GM19099 (cell line): ENCODE measurements at regions not wholly inside any gene's neighbourhood (a gene's known extent, or its start where the extent isn't known, plus 50 kb on each side); places are given as distances from the start of the nearest gene placed in this dataset.

ENCODE experiments used
- POLR2A ChIP-seq: IDR thresholded peaks from 3 replicates; pipeline ENCODE4 v1.6.1; 2011; ENCODE audit warnings: low read depth; ENCODE audit not compliant: insufficient read length; ENCODE audit errors: extremely low read depth

DNA sequence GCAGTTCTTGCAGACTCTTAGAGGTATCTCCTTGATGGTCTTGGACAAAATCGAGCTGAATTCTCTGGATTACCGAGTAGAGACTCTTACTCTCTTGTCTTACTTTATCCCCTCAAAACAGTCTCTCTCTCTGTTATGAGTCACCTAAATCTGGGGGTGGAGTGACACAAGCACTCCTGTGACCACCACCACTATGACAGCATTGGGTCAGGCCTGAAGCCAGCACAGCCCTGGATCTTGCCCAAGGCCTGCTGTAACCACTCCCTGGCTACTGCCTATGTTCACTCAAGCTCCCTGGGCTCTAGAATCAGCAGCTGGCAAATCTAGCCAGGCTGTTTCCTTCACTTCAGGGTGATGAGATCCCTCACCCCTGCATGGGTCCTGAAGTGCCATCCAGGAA lies 662.5 kb downstream of the LUZP2 start:
- no peak for TF ChIP-seq POLR2A

DNA sequence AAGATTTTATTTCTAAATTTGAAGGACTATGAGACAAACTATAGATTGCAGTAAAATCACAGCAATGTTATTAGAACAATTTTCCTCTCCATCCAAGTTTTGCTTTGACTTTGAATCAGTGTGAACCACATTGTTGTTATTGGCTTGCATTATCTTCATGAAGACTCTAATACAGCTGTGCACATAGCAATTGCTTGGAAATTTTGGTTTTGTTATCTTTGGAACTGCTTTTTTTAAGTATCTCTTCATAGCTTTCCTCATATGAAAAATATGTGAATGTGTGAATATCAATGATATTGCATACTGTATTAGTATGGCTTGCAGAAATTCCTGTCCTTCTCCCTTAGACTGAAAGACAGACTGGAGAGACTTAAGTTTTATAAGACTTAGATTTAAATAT lies 666.6 kb downstream of the LUZP2 start:
- no peak for TF ChIP-seq POLR2A

DNA sequence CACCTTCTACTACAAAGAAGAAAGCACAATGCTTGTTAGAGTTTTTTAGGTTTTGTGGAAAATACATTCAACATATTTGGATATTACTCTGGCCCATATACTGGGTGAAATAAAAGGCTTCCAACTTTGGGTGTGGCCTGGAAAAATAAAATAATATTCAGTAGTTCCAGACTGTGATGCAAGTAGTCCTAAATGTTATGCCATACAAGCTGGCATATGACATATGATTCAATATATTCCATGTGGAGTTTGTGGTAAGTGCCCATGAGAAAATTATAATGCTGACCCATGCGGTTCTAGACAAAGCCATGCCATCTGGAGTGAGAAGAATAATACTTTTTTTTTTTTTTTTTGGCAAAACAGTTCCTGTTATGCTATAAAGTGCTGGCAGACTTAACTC lies 683.3 kb downstream of the LUZP2 start:
- TF ChIP-seq POLR2A: no peak

DNA sequence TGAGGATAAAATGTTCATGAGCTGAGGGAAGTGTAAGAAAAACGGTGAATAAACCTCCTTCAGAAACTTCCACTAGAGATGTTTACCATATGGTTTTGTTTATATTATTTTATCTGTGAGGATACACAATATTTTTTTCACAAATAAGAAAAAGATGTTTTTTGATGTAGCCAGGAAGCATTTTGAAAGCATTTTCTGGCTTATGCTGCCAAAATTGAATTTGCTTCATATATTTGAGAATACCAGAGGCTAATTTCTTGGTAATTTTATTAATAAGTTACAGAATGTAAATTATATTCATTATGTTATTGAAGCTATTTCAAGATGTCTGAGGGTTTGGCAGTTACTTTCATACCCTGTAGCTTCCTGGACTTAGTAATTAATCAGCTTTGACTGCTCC lies 686.6 kb downstream of the LUZP2 start:
- TF ChIP-seq POLR2A: no peak

DNA sequence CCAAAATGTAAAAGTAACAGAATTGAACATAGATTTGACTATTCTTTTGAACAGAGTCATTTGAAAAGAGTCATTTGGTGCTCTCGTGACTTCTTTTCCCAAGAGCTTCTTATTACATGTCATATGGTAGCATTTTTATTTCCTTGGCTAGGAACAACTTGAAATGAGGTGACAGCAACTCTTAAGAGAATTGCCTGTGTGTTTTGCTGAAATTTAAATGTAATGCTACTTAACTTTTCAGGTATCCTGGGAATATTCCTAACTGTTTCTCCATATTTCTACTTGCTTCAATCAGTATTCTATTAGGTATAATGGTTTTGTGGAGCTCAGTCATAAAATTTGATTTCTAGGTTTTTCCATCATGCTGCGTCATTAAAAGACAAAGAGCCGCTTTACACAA lies 700.7 kb downstream of the LUZP2 start:
- no peak for TF ChIP-seq POLR2A

DNA sequence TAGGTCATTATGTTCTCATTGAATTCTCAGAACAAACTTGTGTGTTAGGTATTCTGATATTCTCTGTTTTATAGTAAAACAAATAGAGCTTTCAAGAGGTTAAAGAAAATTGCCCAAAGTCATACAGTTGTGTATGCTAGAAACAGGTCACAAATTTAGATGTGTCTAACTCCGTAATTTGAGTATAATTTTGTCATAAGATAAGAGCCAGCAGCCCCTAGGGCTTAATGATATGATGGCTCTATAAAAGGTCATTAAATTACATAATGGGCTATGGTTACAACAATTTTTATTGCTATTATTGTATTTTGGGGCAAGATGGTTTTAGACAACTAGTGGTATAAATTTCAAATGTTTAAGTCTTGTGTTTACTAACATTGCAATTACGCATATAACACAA lies 701.9 kb downstream of the LUZP2 start:
- no peak for TF ChIP-seq POLR2A

DNA sequence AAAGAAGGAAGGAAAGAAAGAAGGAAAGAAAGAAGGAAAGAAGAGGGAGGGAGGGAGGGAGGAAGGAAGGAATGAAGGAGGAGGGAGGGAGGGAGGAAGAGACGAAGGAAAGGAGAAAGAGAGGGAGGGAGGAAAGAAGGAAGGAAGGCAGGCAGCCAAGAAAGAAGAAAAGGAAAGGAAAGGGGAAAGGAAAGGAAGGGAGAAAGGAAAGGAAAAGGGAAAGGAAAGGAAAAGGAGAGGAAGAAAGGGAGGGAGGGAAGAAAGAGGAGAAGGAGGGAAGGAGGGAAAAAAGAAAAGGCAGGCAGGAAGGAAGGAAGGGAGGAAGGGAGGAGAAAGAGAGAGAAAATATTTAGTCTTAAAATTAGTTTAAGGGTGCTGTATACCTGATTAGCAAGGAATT lies 704.1 kb downstream of the LUZP2 start:
- TF ChIP-seq POLR2A: no peak

DNA sequence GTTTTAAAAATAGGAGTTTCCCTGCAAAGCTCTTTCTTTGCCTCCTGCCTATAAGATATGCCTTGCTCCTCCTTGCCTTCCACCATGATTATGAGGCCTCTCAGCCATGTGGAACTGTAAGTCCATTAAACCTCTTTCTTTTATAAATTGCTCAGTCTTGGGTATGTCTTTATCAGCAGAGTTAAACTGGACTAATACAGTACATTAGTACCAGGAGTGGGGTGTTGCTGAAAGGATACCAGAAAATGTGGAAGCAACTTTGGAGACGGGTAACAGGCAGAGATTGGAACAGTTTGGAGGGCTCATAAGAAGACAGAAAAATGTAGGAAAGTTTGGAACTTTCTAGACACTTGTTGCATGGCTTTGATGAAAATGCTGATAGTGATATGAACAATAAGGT lies 709.9 kb downstream of the LUZP2 start:
- TF ChIP-seq POLR2A: no peak

DNA sequence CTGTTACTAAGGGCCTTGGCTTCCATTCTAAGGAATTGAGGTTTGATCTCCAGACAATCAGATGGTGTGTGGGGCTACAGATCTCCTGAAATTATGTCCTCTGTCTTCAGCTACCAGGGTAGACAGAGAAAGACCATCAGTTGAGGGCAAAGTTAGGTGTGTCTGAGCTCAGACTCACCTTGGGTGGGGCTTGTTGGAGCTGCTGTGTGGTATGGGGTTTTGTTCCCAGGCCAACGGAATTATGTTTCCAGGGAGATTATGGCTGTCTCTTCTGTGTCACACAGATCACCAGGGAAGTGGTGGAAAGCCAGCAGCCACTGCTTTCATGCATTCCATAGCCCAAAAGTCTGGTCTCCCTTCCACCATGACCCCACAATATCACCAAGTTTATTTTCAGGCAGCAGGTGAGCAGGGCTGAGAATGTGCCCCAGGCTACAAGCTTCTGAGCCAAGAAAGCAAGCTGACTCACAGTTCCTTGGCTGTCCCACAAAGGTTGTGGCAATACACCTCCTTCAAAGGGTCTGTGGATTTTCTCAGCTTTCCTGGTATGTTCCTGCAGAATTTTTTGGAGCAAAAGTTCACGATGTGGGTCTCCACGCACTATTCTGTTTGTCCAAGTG lies 714.9 kb downstream of the LUZP2 start:
- TF ChIP-seq POLR2A: no peak

DNA sequence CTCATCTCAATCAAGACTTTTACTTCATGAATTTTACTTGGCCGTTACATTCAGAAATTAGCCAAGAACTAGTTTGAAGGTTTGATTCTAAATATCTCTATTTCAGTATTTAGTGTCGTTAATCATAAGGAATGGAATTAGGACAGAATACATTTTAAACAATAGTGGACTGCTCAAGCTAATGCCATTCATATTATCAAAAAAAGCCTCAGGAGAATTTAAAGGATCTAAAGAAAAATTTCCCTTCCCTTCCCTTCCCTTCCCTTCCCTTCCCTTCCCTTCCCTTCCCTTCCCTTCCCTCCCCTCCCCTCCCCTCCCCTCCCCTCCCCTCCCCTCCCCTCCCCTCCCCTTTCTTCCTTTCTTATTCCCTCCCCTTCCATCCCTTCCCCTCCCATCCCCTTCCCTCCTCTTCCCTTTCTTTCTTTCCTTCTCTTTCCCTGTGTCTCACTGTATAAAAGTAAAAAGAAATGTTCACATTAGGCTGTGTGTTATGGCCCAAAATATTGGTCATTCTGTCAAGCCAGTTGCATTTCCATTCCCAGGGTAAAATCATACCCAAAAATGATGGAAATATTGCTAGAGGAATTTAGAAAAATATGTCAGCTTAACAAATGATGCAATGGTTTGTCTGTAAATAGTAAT lies 717.8 kb downstream of the LUZP2 start:
- no peak for TF ChIP-seq POLR2A

DNA sequence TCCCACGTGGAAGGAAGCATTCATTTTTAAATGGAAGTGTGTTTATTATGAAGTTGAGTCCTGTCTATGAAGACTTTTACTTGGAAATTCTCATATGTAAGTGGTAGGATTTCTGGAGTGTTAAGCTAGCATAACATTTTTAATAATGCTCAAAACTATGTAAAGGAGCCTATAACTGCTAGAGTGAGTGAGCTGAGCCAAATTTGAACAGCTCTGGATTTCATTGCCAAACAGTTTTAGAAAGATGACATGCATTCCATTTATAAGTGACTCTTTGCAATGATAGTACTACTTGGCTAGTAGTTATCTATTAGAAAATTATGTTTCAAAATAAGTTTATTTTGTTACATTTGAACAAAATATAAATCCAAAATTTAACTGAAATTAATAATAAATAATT lies 721.2 kb downstream of the LUZP2 start:
- no peak for TF ChIP-seq POLR2A

DNA sequence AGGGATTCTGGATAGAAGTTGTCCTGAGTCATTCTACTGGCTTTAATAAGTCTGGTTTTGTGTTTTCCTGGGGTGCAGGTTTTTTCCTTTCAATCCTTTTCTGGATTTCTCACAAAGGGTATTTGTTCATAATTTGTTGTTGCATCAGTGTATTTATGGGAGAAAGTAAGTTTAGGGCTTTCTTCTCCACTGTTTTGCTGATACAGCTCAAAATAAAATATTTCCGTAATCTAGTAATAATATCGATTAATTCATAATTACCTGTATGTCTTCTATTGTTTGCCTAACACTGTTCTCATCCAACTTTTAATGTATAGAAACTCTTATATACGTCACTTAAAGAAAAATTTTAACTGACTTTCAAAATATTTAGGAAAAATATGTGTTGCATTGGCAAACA lies 728.2 kb downstream of the LUZP2 start:
- no peak for TF ChIP-seq POLR2A

DNA sequence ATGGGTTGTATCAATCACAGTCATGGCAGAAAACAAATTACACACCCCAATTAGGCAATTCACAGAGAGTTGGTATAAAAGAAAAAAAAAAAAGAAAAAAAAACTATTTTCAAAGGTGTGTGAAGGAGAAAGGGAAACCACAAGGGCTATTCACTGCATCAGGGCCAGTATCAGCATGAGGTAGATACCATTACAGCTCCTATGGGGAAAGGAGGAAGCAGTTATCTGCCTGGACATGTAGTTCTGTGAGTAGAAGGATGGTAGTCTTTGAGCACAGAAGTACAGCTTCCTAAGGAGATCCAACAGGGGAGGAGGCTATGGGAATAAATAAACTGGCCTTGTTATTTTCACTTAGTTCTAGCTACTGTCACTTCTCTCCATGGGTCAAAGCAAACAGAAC lies 746.1 kb downstream of the LUZP2 start:
- TF ChIP-seq POLR2A: no peak

DNA sequence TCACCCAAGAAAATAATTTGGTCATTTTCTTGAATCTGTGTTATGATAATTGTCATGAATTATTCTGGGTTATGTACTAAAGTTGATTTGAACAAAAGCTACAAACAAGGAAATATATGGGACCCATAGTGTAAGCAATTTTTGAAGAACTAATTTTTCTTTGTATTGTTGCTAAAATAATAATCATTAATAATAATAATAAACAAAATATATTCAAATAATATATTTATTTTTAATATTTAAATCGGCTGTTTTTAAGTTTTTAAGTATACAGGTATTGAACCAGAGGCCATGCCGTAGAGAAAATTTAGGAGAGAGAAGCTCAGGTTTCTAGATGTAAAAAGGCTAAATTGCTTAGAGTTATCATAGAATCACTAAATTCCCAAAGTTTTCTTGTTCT lies 747.3 kb downstream of the LUZP2 start:
- TF ChIP-seq POLR2A: no peak

DNA sequence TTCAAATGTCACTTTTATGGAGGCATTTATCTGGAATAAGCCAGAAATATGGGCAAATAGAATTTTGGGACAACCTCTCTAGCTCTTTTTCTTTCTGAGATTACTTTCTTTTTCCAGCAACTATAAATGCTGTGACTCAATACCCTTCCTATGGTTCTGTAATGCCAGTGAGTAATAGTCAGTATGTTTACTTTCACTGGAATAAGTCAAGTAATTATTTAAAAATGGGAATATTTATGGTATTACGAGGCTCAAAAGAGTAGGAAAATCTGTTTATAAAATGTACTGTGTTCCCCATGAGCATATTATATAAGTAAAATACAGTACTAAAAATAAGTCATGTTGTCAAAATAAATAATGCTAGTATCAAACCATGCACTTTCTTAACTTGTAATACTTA lies 750.5 kb downstream of the LUZP2 start:
- no peak for TF ChIP-seq POLR2A

DNA sequence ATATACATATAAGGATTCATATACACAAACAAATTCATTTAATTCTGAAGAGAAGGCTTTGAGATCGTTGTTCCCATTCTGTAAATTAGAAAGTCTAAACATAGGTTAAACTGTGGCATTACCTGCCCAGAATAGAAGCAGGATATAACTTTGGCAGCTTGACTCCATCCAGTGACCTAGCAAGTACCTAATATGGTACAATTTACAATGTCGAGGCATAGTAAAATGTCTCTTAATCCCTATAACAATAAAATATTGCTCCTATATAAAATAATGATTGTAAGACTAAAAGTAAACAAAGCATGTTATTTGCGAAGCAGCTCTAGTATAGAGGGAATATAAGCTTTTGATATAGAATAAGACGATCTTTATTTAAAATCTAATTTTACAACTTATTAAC lies 756.0 kb downstream of the LUZP2 start:
- no peak for TF ChIP-seq POLR2A

DNA sequence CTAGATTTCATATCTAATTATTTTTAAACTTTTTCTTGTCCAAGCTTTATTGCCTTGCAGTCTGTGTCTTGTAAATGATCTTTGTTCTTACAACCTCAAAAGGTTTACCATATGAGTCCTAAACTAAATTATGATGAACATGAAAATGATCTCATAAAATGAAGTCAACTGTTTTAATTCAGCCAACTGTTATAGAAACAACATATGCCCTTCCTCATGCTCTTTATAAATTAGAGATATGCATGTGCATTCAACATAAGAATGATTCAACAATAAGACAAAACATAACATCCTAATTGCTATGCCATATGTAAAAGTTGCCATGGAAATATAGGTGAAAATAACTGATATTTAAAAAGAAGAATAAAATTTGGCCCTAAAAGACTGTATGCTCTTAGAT lies 774.4 kb downstream of the LUZP2 start:
- no peak for TF ChIP-seq POLR2A
